ENCODE measurements at regions not wholly inside any gene's neighbourhood (a gene's known extent, or its start where the extent isn't known, plus 50 kb on each side); places are given as distances from the start of the nearest gene placed in this dataset.

- no peak for TF ChIP-seq CTCF (IDR thresholded peaks at IDR 0.05)
- no peak for TF ChIP-seq POLR2A (IDR thresholded peaks at IDR 0.05)
- 76 to 88% methylated on average over 2 of the region's 2 CpGs for WGBS, 2 donors
- no peak for DNase-seq
These were observed 96.7 kb upstream of the COL5A2 start for GRCh38 chr2:189276277-189276676.

GRCh38 chr2:189281201-189281600, 101.6 kb upstream of the COL5A2 start:
- intact Hi-C loops (cut with DNase I; ENCODE audit: low total_unique reads) = no loop called here
- Histone ChIP-seq H3K9me3 (no peaks in the 10 kb centered on the region), H3K4me3 (no peak overlapping the region), H3K27me3 (no peaks in the 10 kb centered on the region), H3K4me1 (no peaks in the 10 kb centered on the region), H3K27ac (no peak overlapping the region), H3K36me3 (ENCODE audit: low read depth, missing control alignments) (no peaks in the 10 kb centered on the region)
- TF ChIP-seq CTCF (IDR thresholded peaks at IDR 0.05) (no peak), POLR2A (IDR thresholded peaks at IDR 0.05) (no peak)
- DNase-seq = no peak

More at GRCh38 chr2:189276277-189276676, 96.7 kb upstream of the COL5A2 start:
- H3K9me3 ChIP-seq = no peaks in the 10 kb centered on the region
- no peak overlapping the region for H3K27ac ChIP-seq
- no peaks in the 10 kb centered on the region for H3K4me1 ChIP-seq
- intact Hi-C loops (cut with DNase I; ENCODE audit: low total_unique reads) = no loop called here
- no peaks in the 10 kb centered on the region for H3K27me3 ChIP-seq
- H3K4me3 ChIP-seq = no peak overlapping the region
- H3K36me3 ChIP-seq (ENCODE audit: low read depth, missing control alignments) = no peaks in the 10 kb centered on the region

- Histone ChIP-seq H3K4me3 (no peak overlapping the region), H3K36me3 (ENCODE audit: low read depth, missing control alignments) (no peaks in the 10 kb centered on the region), H3K4me1 (no peaks in the 10 kb centered on the region), H3K27me3 (no peaks in the 10 kb centered on the region), H3K27ac (no peak overlapping the region), H3K9me3 (no peaks in the 10 kb centered on the region)
- intact Hi-C loops (cut with DNase I; ENCODE audit: low total_unique reads) = no loop called here
- TF ChIP-seq CTCF (IDR thresholded peaks at IDR 0.05) (no peak), POLR2A (IDR thresholded peaks at IDR 0.05) (no peak)
- WGBS, 2 donors = 54 to 55% methylated on average over 2 of the region's 2 CpGs
- no peak for DNase-seq
These were observed 105.8 kb upstream of the COL5A2 start for GRCh38 chr2:189285349-189285748.

GRCh38 chr2:189285962-189286645, 106.5 kb upstream of the COL5A2 start:
- Histone ChIP-seq H3K4me3 (no peak overlapping the region), H3K9me3 (no peaks in the 10 kb centered on the region), H3K36me3 (ENCODE audit: low read depth, missing control alignments) (no peaks in the 10 kb centered on the region), H3K27me3 (no peaks in the 10 kb centered on the region), H3K4me1 (no peaks in the 10 kb centered on the region), H3K27ac (no peak overlapping the region)
- intact Hi-C loops (cut with DNase I; ENCODE audit: low total_unique reads) = no loop called here
- WGBS, 2 donors = 61 to 63% methylated on average over 3 of the region's 3 CpGs
- TF ChIP-seq POLR2A (IDR thresholded peaks at IDR 0.05) (no peak), CTCF (IDR thresholded peaks at IDR 0.05) (no peak)
- DNase-seq = no peak

GRCh38 chr2:189287363-189287762, 107.8 kb upstream of the COL5A2 start:
- Histone ChIP-seq H3K36me3 (ENCODE audit: low read depth, missing control alignments) (no peaks in the 10 kb centered on the region), H3K27me3 (no peaks in the 10 kb centered on the region), H3K9me3 (no peaks in the 10 kb centered on the region), H3K4me3 (no peak overlapping the region), H3K27ac (no peak overlapping the region), H3K4me1 (no peaks in the 10 kb centered on the region)
- no peak for TF ChIP-seq POLR2A (IDR thresholded peaks at IDR 0.05)
- no peak for TF ChIP-seq CTCF (IDR thresholded peaks at IDR 0.05)
- WGBS, 2 donors = 89 to 90% methylated on average over 1 of the region's 1 CpG
- intact Hi-C loops (cut with DNase I; ENCODE audit: low total_unique reads) = no loop called here
- no peak for DNase-seq
